ENCODE measurements at regions not wholly inside any gene's neighbourhood (a gene's known extent, or its start where the extent isn't known, plus 50 kb on each side); places are given as distances from the start of the nearest gene placed in this dataset.

DNA sequence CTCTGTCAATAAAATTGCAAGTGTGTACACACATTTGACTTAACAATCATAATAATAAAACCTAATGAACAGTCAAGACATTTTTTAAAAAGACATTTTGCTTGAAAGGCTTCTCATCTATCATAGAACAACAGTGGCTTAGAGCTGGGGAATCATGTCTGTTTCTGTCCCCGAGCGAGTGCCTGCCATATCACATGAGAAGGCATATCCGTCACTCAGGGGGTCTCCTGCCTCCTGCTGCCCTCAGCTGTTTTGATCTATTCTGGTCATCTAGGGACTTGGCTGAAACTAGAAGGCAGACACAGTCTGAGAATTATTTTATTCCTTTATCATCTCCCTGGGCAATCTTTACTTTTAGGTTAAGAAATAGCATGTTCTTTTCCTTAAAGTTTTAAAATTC, 278.7 kb upstream of the KLF6 start:
- no peak for TF ChIP-seq CTCF (conservative IDR thresholded peaks at IDR 0.05; ENCODE audit: low read depth)
- no peak overlapping the region for H3K27ac ChIP-seq
- ChIA-PET POLR2A (ENCODE audit: low non-redundant PET) (no interaction called here), CTCF (interaction anchor here (0.6 kb wide), 1 partner anchor 883 kb away, joined by 3 read pairs; no protein-coding TSS in a partner anchor)
- DNase-seq (ENCODE audit: low spot score), result no peak

- POLR2A ChIA-PET (ENCODE audit: low non-redundant PET), result no interaction called here
- H3K27ac ChIP-seq, result no peak overlapping the region
- DNase-seq (ENCODE audit: low spot score), result no peak
- CTCF ChIA-PET, result no interaction called here
- TF ChIP-seq CTCF (conservative IDR thresholded peaks at IDR 0.05; ENCODE audit: low read depth), result no peak
These were observed 277.7 kb upstream of the KLF6 start for GRCh38 chr10:4062751-4063150.

GRCh38 chr10:4062072-4062471, 277.1 kb upstream of the KLF6 start:
- no peak for DNase-seq (ENCODE audit: low spot score)
- POLR2A ChIA-PET (ENCODE audit: low non-redundant PET), result interaction anchor here (0.6 kb wide), 1 partner anchor 267 kb away, joined by 3 read pairs; no protein-coding TSS in a partner anchor
- no peak for TF ChIP-seq CTCF (conservative IDR thresholded peaks at IDR 0.05; ENCODE audit: low read depth)
- no peak overlapping the region for H3K27ac ChIP-seq
- CTCF ChIA-PET, result no interaction called here

DNA sequence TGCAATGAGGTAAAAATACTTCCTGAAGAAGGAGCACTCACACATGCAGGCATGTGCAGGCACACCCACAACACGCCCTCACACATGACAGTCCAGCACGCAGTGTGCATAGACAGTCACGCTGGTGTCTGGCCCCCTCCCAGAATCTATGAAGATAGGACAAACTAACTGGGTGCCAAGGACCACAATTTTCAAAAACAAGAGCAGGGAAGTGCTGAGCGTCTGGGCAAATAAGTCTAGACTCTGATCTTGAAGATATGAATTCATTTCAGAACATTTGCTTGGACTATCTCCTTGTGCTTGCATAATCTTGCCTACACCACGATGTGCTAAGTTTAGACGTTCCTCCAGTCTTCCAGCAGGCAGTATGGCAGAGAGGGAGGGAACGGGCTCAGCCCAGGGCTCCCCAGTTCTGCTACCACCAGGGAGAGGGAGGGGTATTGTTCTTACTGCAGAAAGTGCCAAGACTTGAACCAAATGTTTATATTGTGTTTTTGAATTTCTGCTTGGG, 276.5 kb upstream of the KLF6 start:
- peak overlapping the region; percentile 44 for H3K27ac ChIP-seq
- POLR2A ChIA-PET (ENCODE audit: low non-redundant PET), result interaction anchor here (0.6 kb wide), 1 partner anchor 266 kb away, joined by 3 read pairs; no protein-coding TSS in a partner anchor
- CTCF ChIA-PET, result no interaction called here
- TF ChIP-seq CTCF (conservative IDR thresholded peaks at IDR 0.05; ENCODE audit: low read depth), result no peak
- no peak for DNase-seq (ENCODE audit: low spot score)

DNA sequence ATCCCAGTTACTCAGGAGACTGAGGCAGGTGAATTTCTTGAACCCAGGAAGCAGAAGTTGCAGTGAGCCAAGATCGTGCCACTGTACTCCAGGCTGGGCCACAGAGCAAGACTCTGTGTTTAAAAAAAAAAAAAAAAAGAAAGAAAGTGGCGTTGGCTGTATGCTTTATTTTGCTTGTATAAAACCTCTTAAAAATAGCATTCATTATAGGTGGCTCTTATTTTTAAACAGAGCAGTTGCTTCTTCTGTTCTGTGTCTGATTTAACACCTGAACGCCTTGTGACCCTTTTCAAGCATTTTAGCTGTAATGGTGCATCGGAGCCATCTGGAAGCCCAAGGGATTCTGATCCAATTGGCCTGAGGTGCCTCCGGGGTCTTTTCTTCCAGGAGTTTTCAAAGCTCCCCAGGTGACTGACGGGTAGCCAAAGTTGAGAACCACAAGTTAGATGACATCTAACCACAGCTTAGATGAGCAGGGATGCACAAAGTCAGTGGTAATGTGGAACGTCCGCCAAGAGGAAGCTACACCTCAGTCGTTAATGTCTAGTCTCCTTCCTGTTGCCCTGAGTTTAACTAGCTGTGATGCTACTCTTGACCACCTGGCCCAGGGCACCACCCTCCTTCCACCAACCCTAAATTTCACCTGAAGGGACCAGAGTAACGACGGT, 274.6 kb upstream of the KLF6 start:
- TF ChIP-seq CTCF (conservative IDR thresholded peaks at IDR 0.05; ENCODE audit: low read depth), result no peak
- CTCF ChIA-PET, result interaction anchor here (0.6 to 0.7 kb wide), 2 partner anchors 106 to 504 kb away, joined by 3 to 8 read pairs; no protein-coding TSS in a partner anchor

GRCh38 chr10:4058514-4059029, 273.6 kb upstream of the KLF6 start:
- no peak overlapping the region for H3K27ac ChIP-seq
- CTCF ChIA-PET, result interaction anchor here (0.7 kb wide), 1 partner anchor 506 kb away, joined by 3 read pairs; no protein-coding TSS in a partner anchor
- POLR2A ChIA-PET (ENCODE audit: low non-redundant PET), result no interaction called here
- no peak for DNase-seq (ENCODE audit: low spot score)
- TF ChIP-seq CTCF (conservative IDR thresholded peaks at IDR 0.05; ENCODE audit: low read depth), result no peak

More for the DNA sequence above, 274.6 kb upstream of the KLF6 start:
- no peak overlapping the region for H3K27ac ChIP-seq
- no peak for DNase-seq (ENCODE audit: low spot score)
- POLR2A ChIA-PET (ENCODE audit: low non-redundant PET), result no interaction called here

Data from RWPE1 (cell line).